Tibial nerve (tissue), 4 donors: ENCODE measurements at regions not wholly inside any gene's neighbourhood (a gene's known extent, or its start where the extent isn't known, plus 50 kb on each side); places are given as distances from the start of the nearest gene placed in this dataset.

Experiments used
- CTCF ChIP-seq, 5 experiments: fragments of 200-600 bp in 3 of 5; fragments of 450-650 bp in 2 of 5; sonication (generic) in 3 of 5; IDR thresholded peaks; one replicate each; pipeline ENCODE4 v1.5.1; 2016 to 2019; ENCODE audit warnings: antibody characterized with exemption in 5 of 5, mild to moderate bottlenecking in 3 of 5, moderate library complexity in 2 of 5
- EP300 ChIP-seq, 2 donors: sonication (generic); formaldehyde crosslinking; IDR thresholded peaks; one replicate each; pipeline ENCODE4 v1.6.1; 2017; ENCODE audit warnings: antibody characterized with exemption in 2 of 2, mild to moderate bottlenecking in 1 of 2

- no peak for TF ChIP-seq CTCF (IDR thresholded peaks at IDR 0.05)
- TF ChIP-seq EP300 (IDR thresholded peaks at IDR 0.05) = no peak
Measured at GRCh38 chr18:1261054-1261453, 356.4 kb downstream of the ADCYAP1 start.
